HepG2 (cell line): ENCODE measurements at regions not wholly inside any gene's neighbourhood (a gene's known extent, or its start where the extent isn't known, plus 50 kb on each side); places are given as distances from the start of the nearest gene placed in this dataset.

Source experiments
- ATAC-seq: fragments of 200-7000 bp; cut with Tn5 transposase; 3 replicates; pipeline ENCODE4 v1.9.1; 2020; ENCODE audit warnings: mild to moderate bottlenecking, moderate library complexity
- BruUV-seq: library from RNA; stranded (reverse); fragments of 400-500 nt; replicated peaks from 2 replicates; lab custom pipeline; 2021; lab: Mats Ljungman, UMichigan
- CTCF ChIA-PET: fragments of 300-600 bp; formaldehyde crosslinking; extraction: SDS; loops from one replicate; lab custom pipeline; 2021; ENCODE audit warnings: low total read pairs, inconsistent platforms, low intra/inter-chr PET ratio; lab: Yijun Ruan, JAX
- POLR2A ChIA-PET: fragments of 350-600 bp; sonication (Branson Sonifier 250); formaldehyde crosslinking; loops from one replicate; lab custom pipeline; 2020; ENCODE audit warnings: antibody characterized with exemption, inconsistent platforms; lab: Yijun Ruan, JAX
- DNase-seq: peaks from one replicate; pipeline ENCODE4 v3.0.0-alpha.2; 2015; ENCODE audit warnings: low spot score
- FAIRE-seq: peaks from 3 replicates; lab custom pipeline; 2011; peaks lifted over from hg19 to GRCh38; lab: Jason Lieb, UNC
- H2AFZ ChIP-seq: one replicate; pipeline ENCODE4 v1.6.1; 2011; ENCODE audit warnings: low read length, inconsistent platforms
- H3K27ac ChIP-seq: fragments of 300-600 bp; 3 replicates; pipeline ENCODE4 v1.8.0; 2011; ENCODE audit warnings: mixed run types, mild to moderate bottlenecking, mixed read lengths, low read length, inconsistent platforms; ENCODE audit not compliant: insufficient read depth; ENCODE audit errors: extremely low read length
- H3K27me3 ChIP-seq, 2 experiments: fragments of 200-600 bp in 1 of 2; 2 replicates in 1 of 2; 3 replicates in 1 of 2; pipeline versions ENCODE4 v1.6.0 to v1.8.0; 2011; ENCODE audit warnings: low read length in 2 of 2, mild to moderate bottlenecking in 2 of 2, moderate library complexity in 2 of 2, inconsistent platforms in 1 of 2; ENCODE audit not compliant: insufficient read depth in 2 of 2, control insufficient read depth in 1 of 2
- H3K36me3 ChIP-seq, 2 experiments: fragments of 200-600 bp in 1 of 2; replicated peaks in 1 of 2; 2 replicates in 1 of 2; 3 replicates in 1 of 2; pipeline versions ENCODE4 v1.5.1 to v1.8.0; 2011; ENCODE audit warnings: low read length in 2 of 2, inconsistent platforms in 1 of 2; ENCODE audit not compliant: insufficient read depth in 2 of 2, control insufficient read depth in 1 of 2
- H3K4me1 ChIP-seq: 2 replicates; pipeline ENCODE4 v1.5.1; 2012; ENCODE audit warnings: low read length, inconsistent platforms; ENCODE audit not compliant: insufficient read depth
- H3K4me2 ChIP-seq: 2 replicates; pipeline ENCODE4 v1.6.0; 2011; ENCODE audit warnings: low read depth, low read length, inconsistent platforms
- H3K4me3 ChIP-seq, 3 experiments: fragments of 200-600 bp in 1 of 3; sonication (generic), shearing (Covaris generic) in 1 of 3; replicated peaks in 1 of 3; 2 replicates each; pipeline ENCODE4 v1.5.1; 2011 to 2016; ENCODE audit warnings: low read length in 3 of 3, inconsistent platforms in 2 of 3, low read depth in 2 of 3, mild to moderate bottlenecking in 2 of 3, control low read depth in 1 of 3, mixed read lengths in 1 of 3; ENCODE audit not compliant: insufficient read depth in 1 of 3
- H3K79me2 ChIP-seq: one replicate; pipeline ENCODE4 v1.6.1; 2011; ENCODE audit warnings: low read length, inconsistent platforms; ENCODE audit not compliant: insufficient read depth
- H3K9ac ChIP-seq: 2 replicates; pipeline ENCODE4 v1.6.0; 2011; ENCODE audit warnings: mild to moderate bottlenecking, low read depth, low read length, inconsistent platforms; ENCODE audit not compliant: insufficient read depth
- H3K9me3 ChIP-seq: 2 replicates; pipeline ENCODE4 v1.5.1; 2012; ENCODE audit warnings: mild to moderate bottlenecking, low read length
- H4K20me1 ChIP-seq: 2 replicates; pipeline ENCODE4 v1.6.0; 2011; ENCODE audit warnings: inconsistent platforms, mild to moderate bottlenecking, low read length, moderate library complexity; ENCODE audit not compliant: insufficient read depth
- ATM ChIP-seq: fragments of 450-650 bp; IDR thresholded peaks from 2 replicates; pipeline ENCODE4 v1.7.1; 2017; ENCODE audit warnings: mild to moderate bottlenecking, borderline replicate concordance
- DBP ChIP-seq: sonication (generic); formaldehyde crosslinking; IDR thresholded peaks from 2 replicates; pipeline ENCODE4 v1.4.0; 2020; ENCODE audit warnings: missing genetic modification reagents; ENCODE audit errors: not compliant biosample characterization
- HOMEZ ChIP-seq: IDR thresholded peaks from 2 replicates; pipeline ENCODE4 v1.6.1; 2016; ENCODE audit warnings: low read depth
- IRF1 ChIP-seq: sonication (generic); formaldehyde crosslinking; IDR thresholded peaks from 2 replicates; pipeline ENCODE4 v1.4.0; 2020; ENCODE audit warnings: low read depth, mild to moderate bottlenecking, missing genetic modification reagents
- MBD4 ChIP-seq: IDR thresholded peaks from 2 replicates; pipeline ENCODE4 v1.6.1; 2012; ENCODE audit warnings: low read length, inconsistent platforms, borderline replicate concordance
- PAF1 ChIP-seq: IDR thresholded peaks from 2 replicates; pipeline ENCODE4 v1.6.1; 2016; ENCODE audit warnings: missing genetic modification reagents, missing compliant biosample characterization
- PCBP1 ChIP-seq: fragments of 200-400 bp; formaldehyde crosslinking; IDR thresholded peaks from 2 replicates; pipeline ENCODE4 v1.6.1; 2017; ENCODE audit warnings: mild to moderate bottlenecking, low read depth, low read length, borderline replicate concordance
- SNAPC2 ChIP-seq: sonication (generic); formaldehyde crosslinking; IDR thresholded peaks from 2 replicates; pipeline ENCODE4 v1.8.1; 2022; ENCODE audit warnings: mild to moderate bottlenecking, missing genetic modification reagents
- TBL1XR1 ChIP-seq: fragments of 150-350 bp; IDR thresholded peaks from 2 replicates; pipeline ENCODE4 v1.6.1; 2014; ENCODE audit warnings: borderline replicate concordance, low read length; ENCODE audit not compliant: partially characterized antibody
- ZNF101 ChIP-seq: sonication (generic); formaldehyde crosslinking; IDR thresholded peaks from 2 replicates; pipeline ENCODE4 v1.4.0; 2020; ENCODE audit warnings: mild to moderate bottlenecking, low read depth, missing genetic modification reagents, borderline replicate concordance
- ZNF138 ChIP-seq: sonication (generic); formaldehyde crosslinking; IDR thresholded peaks from 2 replicates; pipeline ENCODE4 v1.5.0; 2020; ENCODE audit warnings: mild to moderate bottlenecking, low read depth, missing genetic modification reagents
- ZNF335 ChIP-seq: sonication (generic); formaldehyde crosslinking; IDR thresholded peaks from 2 replicates; pipeline ENCODE4 v1.4.0; 2020; ENCODE audit warnings: missing genetic modification reagents
- ZNF530 ChIP-seq: sonication (generic); formaldehyde crosslinking; IDR thresholded peaks from 2 replicates; pipeline ENCODE4 v1.5.0; 2020; ENCODE audit warnings: low read depth, mild to moderate bottlenecking, missing genetic modification reagents
- ZNF550 ChIP-seq: sonication (generic); formaldehyde crosslinking; IDR thresholded peaks from 2 replicates; pipeline ENCODE4 v1.4.0; 2020; ENCODE audit warnings: mild to moderate bottlenecking, missing genetic modification reagents, borderline replicate concordance
- ZNF713 ChIP-seq: sonication (generic); formaldehyde crosslinking; IDR thresholded peaks from 2 replicates; pipeline ENCODE4 v1.4.0; 2020; ENCODE audit warnings: mild to moderate bottlenecking, missing genetic modification reagents
- WGBS: methylation state at CpG from one replicate; pipeline ENCODE4 v1.1.6; 2017; ENCODE audit warnings: low lambda C conversion rate; 5-methylcytosine and 5-hydroxymethylcytosine counted together
- in situ Hi-C: cut with HindIII; loops from 2 replicates; pipeline ENCODE4 v1.10.0; 2017; ENCODE audit warnings: low pct_unique_long_range_greater_than_20kb; ENCODE audit not compliant: extremely low pct_ligation_motif_present
- intact Hi-C: fragments of 100-400 bp; cut with micrococcal nuclease; formaldehyde crosslinking; loops from one replicate; pipeline ENCODE4 v1.10.0; 2022; ENCODE audit not compliant: unreplicated experiment

GRCh38 chr2:190792956-190793888 lies 87.4 kb upstream of the GLS start:
- no peak for TF ChIP-seq ZNF101 (CRISPR knock-in tag)
- TF ChIP-seq ZNF713 (CRISPR knock-in tag): no peak
- TF ChIP-seq SNAPC2: no peak
- in situ Hi-C loops: no loop called here
- 96% methylated on average over 9 of the region's 9 CpGs for WGBS
- BruUV-seq: no TSS peak
- Histone ChIP-seq H3K4me2 (no peak overlapping the region), H4K20me1 (no peaks in the 10 kb centered on the region), H3K27me3 (no peaks in the 10 kb centered on the region), H3K27ac (no peak overlapping the region), H3K9ac (no peak overlapping the region), H3K79me2 (no peaks in the 10 kb centered on the region), H3K9me3 (no peaks in the 10 kb centered on the region), H3K36me3 (no peaks in the 10 kb centered on the region), H3K4me3 (no peak overlapping the region), H3K4me1 (peaks cover 27% of the 10 kb centered on the region), H2AFZ (no peak overlapping the region)
- FAIRE-seq (no peak), ATAC-seq (no peak), DNase-seq (no peak)
- intact Hi-C loops: no loop called here
- CTCF ChIA-PET: no interaction called here
- POLR2A ChIA-PET: interaction anchor here (1.3 to 2.6 kb wide), 2 partner anchors 16 kb away, joined by 3 to 10 read pairs; no protein-coding TSS in a partner anchor

- H3K27ac ChIP-seq: no peak overlapping the region
- 84% methylated on average over 6 of the region's 6 CpGs for WGBS
- no TSS peak for BruUV-seq
- DNase-seq: no peak
- H3K27me3 ChIP-seq: no peaks in the 10 kb centered on the region
- H2AFZ ChIP-seq: no peak overlapping the region
- no peak for FAIRE-seq
- no peak overlapping the region for H3K9ac ChIP-seq
- ChIA-PET CTCF (no interaction called here), POLR2A (interaction anchor here (0.8 to 2.6 kb wide), 2 partner anchors 15 to 17 kb away, joined by 3 to 10 read pairs; no protein-coding TSS in a partner anchor)
- H3K36me3 ChIP-seq: no peaks in the 10 kb centered on the region
- no peaks in the 10 kb centered on the region for H3K79me2 ChIP-seq
- peaks cover 16% of the 10 kb centered on the region for H3K4me1 ChIP-seq
- no peak for ATAC-seq
- H4K20me1 ChIP-seq: no peaks in the 10 kb centered on the region
- intact Hi-C loops (no loop called here), in situ Hi-C loops (no loop called here)
- no peak overlapping the region for H3K4me2 ChIP-seq
- H3K4me3 ChIP-seq: no peak overlapping the region
- H3K9me3 ChIP-seq: no peaks in the 10 kb centered on the region
- TF ChIP-seq DBP (CRISPR knock-in tag): no peak
- no peak for TF ChIP-seq ZNF550 (CRISPR knock-in tag)
- no peak for TF ChIP-seq IRF1
- TF ChIP-seq ATM: no peak
- no peak for TF ChIP-seq MBD4
- no peak for TF ChIP-seq ZNF530 (CRISPR knock-in tag)
- TF ChIP-seq TBL1XR1: no peak
- TF ChIP-seq ZNF138 (CRISPR knock-in tag): no peak
- TF ChIP-seq PAF1: no peak
- no peak for TF ChIP-seq ZNF335 (CRISPR knock-in tag)
- no peak for TF ChIP-seq PCBP1
- TF ChIP-seq HOMEZ (CRISPR knock-in tag): no peak
These were observed 86.2 kb upstream of the GLS start for GRCh38 chr2:190794377-190794776.
